ENCODE measurements at regions not wholly inside any gene's neighbourhood (a gene's known extent, or its start where the extent isn't known, plus 50 kb on each side); places are given as distances from the start of the nearest gene placed in this dataset.
"Not testable (repeated sequence)": the region's sequence is repeated elsewhere in the genome, so short reads cannot be mapped to it uniquely, and the experiment has no call there.

GRCh38 chr9:85487872-85488271 lies 253.9 kb downstream of the AGTPBP1 start:
- no peak for DNase-seq

GRCh38 chr9:85484235-85484634 lies 257.5 kb downstream of the AGTPBP1 start:
- no peak for DNase-seq

DNA sequence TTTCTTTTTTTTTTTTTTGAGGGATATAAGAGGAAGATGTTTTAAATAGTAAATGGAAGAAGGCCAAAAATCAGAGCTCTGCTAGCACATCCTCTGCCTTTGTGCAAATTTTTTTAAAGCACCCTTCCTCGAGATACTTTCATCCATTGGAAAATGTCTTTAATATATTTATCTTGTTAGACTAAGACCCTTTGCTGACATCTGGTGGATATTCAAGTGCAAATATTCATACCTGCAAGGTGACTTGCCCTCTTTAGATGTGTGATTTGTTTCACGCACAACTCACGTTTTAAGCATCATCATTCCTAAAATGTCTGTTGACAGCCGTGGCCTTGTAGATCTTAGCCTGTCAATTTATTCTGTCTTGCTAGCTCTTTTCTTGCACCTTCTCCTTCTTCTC lies 258.5 kb downstream of the AGTPBP1 start:
- no peak for DNase-seq

DNA sequence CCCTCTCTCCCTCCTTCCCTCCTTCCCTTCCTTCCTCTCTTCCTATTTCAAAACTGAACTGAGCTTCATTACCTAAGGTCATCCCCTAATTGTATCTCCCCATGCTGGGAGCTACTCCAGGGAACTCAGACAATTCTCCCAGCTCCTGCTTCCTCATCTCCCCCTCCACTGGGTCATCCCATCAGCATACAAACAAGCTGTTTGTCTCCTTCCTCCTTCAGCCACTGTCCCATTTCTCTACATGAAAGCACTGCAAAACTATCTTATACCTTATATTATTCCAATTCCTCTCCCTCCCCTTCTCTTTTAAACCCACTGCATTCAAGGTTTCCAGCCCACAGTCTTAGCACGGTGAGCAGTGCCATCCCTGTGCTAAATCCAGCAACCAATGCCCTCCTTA lies 262.4 kb downstream of the AGTPBP1 start:
- no peak for DNase-seq

GRCh38 chr9:85478847-85479246 lies 262.9 kb downstream of the AGTPBP1 start:
- no peak for DNase-seq

GRCh38 chr9:85474896-85475295 lies 266.9 kb downstream of the AGTPBP1 start:
- not testable (repeated sequence) for DNase-seq

- no peak for DNase-seq
These were observed 270.0 kb downstream of the AGTPBP1 start for GRCh38 chr9:85471791-85472190.

DNA sequence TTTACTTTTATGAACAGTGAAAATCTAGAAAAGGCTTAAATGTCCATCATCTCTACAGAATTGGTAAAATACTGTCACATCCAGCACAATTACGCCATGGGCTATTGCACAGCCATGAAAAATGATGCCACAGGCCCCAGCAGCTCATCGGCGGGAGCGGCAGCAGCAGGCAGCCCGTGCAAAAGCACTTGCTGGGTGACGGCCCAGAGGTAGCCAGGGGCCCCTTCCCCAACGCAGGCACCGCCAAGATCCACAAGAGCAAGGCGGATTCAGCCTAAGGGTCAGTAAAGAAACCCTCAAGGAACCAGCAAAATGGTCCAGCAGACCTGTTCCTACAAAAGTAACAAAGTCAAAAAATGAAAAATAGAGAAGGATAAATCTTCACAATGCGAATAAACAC lies 272.7 kb downstream of the AGTPBP1 start:
- DNase-seq = no peak

GRCh38 chr9:85466834-85467233 lies 274.9 kb downstream of the AGTPBP1 start:
- no peak for DNase-seq

DNA sequence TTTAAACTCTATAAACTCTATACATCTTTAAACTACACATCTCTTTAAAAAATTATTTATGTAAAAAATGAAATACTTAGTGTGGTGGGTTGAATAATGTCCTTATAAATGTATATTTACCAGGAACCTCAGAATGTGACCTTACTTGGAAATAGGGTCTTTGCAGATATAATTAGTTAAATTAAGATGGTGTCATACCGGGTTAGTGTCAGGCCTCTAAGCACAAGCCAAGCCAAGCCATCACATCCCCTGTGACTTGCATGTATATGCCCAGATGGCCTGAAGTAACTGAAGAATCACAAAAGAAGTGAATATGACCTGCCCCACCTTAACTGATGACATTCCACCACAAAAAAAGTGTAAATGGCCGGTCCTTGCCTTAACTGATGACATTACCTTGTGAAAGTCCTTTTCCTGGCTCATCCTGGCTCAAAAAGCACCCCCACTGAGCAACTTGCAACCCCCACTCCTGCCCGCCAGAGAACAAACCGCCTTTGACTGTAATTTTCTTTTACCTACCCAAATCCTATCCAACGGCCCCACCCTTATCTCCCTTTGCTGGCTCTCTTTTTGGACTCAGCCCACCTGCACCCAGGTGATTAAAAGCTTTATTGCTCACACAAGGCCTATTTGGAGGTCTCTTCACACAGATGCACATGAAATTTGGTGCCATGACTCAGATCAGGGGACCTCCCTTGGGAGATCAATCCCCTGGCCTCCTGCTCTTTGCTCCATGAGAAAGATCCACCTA lies 283.5 kb downstream of the AGTPBP1 start:
- not testable (repeated sequence) for DNase-seq

DNA sequence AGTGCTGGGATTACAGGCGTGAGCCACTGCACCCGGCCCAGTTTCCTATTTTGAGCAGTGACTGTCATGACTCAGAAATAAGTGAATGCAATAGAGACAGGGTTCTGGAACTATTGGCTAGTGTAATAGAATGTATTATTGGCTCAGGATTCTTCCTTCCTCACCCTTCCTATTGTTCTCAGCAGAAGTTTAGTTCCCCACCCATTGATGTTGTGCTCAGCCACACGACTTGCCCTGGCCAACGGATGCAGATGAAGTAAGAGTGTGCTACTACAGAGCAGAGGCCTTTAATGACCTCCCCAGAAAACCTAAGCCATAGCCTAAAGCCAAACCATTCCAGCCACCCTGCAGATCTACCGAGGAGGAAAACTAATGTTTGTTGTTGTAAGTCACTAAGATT lies 287.9 kb downstream of the AGTPBP1 start:
- DNase-seq = no peak

- DNase-seq = no peak
These were observed 288.9 kb downstream of the AGTPBP1 start for GRCh38 chr9:85452841-85453240.

DNA sequence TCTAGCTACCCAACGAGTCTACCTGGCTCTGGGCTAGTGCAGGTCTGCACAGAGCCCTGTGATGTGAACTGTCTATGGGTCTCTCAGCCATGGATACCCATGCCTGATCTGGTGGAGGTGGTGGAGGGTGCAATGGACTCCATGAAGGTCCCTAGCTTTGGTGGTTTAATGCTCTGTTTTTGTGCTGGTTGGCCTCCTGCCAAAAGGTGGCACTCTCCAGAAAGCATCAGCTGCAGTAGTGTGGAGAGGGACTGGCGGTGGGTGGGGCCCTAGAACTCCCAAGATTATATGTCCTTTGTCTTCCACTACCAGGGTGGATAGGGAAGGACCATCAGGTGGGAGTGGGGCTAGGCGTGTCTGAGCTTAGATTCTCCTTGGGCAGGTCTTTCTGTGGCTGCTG lies 290.1 kb downstream of the AGTPBP1 start:
- no peak for DNase-seq

- no peak for DNase-seq
These were observed 295.9 kb downstream of the AGTPBP1 start for GRCh38 chr9:85445887-85446286.

- DNase-seq = no peak
These were observed 297.5 kb downstream of the AGTPBP1 start for GRCh38 chr9:85444243-85444642.

GRCh38 chr9:85443190-85443598 lies 298.6 kb downstream of the AGTPBP1 start:
- DNase-seq = no peak

GRCh38 chr9:85439791-85440190 lies 302.0 kb downstream of the AGTPBP1 start:
- DNase-seq = no peak

- not testable (repeated sequence) for DNase-seq
These were observed 307.8 kb downstream of the AGTPBP1 start for GRCh38 chr9:85433956-85434355.

- DNase-seq = not testable (repeated sequence)
These were observed 308.2 kb downstream of the AGTPBP1 start for GRCh38 chr9:85433551-85433950.

DNA sequence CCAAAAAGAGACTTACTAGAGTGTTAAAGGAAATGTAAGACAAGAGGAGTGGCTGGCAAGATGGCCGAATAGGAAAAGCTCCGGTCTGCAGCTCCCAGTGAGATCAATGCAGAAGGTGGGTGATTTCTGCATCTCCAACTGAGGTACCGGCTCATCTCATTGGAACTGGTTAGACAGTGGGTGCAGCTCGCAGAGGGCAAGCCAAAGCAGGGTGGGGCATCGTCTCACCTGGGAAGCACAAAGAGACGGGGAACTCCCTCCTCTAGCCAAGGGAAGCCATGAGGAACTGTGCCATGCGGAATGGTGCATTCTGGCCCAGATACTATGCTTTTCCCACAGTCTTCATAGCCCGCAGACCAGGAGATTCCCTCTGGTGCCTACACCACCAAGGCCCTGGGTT lies 308.7 kb downstream of the AGTPBP1 start:
- DNase-seq = no peak

DNA sequence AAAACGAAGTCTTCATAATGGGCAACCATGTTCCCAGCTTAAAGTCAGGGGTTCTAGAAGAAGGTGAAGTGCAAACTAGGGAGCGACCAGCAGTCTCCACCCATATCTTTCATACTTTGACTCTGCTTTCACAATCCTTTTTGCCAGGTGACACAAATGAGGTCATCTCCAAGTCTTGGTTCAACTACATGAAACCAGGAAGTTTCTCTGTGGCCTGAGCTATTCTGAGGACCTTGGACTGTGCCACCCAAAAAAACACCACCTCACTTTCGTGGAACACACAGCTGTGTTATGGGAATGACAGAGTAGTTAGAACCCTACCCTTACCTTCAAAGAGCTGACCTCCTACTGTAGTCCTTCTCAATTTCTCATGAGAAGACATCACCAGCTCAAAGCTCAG lies 309.2 kb downstream of the AGTPBP1 start:
- no peak for DNase-seq

DNA sequence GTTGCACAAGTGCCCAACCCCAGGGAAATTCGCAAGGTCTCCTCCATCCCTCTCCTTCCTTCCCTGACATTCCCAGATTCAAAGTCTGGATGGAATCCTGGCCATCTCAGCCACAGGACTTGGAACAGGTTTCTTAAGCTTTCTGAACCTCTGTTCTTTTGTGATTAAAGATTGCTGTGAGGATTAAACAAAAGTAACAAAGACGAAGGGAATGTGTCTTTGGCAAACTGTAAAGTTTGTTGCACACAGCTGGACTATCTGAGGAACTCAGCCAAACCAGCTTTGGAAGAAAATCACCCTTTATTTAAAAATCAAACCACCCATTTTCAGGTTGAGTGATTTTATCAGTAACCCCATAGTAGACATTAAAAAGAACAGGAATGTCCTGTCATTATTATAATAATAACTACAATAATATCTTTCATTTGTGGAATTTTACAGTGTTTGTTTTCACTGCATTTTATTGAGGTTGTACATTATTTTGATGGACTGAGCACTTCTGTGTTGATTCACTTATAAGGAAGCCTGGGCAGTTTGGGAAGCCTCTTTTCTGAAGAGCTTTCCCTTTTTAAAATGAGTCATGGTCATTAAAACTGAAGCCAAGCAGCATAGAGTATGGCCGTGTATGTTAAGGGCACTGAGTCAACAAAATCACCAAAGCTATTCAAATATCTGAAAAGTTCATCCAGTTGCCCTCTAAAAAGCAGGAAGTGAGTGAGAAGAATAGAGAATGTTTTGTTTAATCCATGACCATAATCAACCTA lies 310.2 kb downstream of the AGTPBP1 start:
- DNase-seq = no peak

GRCh38 chr9:85430659-85431338 lies 311.0 kb downstream of the AGTPBP1 start:
- DNase-seq = no peak

DNA sequence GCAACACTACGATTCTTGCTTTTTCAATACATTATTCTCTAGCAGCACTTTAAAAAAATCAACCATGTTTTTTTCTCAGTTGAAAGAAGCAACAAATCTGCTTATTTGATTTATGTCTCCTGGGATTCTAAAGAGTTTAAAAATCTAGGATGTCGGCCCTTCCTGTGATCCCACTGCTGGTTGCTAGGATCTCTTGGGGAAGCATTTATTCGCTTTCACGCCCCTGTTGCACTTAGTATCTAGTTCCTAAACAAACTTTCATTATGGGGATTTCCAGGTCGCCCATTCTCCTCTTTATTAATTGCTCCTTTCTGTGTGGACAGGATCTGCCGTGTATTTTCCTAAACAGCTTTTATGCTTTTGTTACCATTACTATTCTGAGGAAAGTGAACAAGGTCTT lies 313.5 kb downstream of the AGTPBP1 start:
- no peak for DNase-seq
